ENCODE measurements at regions not wholly inside any gene's neighbourhood (a gene's known extent, or its start where the extent isn't known, plus 50 kb on each side); places are given as distances from the start of the nearest gene placed in this dataset.

DNA sequence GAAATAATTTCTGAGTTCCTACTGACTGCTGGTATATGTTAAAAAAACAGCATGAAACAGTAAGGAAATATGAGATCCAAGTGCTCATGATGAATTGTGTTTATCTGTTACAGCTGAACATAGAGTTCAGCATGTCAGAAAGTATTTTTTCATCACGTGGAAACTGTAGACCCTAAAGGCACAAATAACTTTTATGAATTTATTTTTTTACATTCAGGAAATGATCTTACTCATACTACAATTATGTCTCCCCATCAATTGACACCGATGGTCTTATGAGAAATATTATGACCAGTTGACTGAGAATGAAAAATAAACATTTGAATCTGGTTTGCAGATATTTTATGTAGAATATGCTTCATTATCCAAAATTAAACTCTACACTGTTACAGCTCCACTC, 283.1 kb upstream of the SPANXN4 start:
- DNase-seq (ENCODE audit: low read depth in 2 of 3, low spot score in 1 of 3), result no peak

DNA sequence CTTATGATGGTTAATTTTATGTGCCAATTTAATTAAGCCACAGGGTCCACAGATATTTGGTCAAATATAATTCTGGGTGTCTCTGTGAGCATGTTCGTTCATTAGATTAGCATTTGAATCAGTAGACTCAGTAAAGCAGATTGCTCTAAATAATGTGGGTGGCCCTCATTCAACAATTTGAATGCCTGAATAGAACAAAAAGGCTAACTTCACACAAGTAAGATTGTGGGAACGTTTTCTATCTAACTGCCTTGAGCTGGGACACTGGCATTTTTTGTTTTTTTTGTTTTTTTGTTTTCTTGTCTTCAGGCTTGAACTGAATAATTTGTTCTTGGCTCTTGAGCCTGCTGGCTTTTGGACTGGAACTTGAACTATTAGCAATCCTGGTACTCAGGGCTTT, 292.4 kb upstream of the SPANXN4 start:
- DNase-seq (ENCODE audit: low read depth in 2 of 3, low spot score in 1 of 3), result no peak

GRCh38 chrX:142711796-142712290, 313.9 kb upstream of the SPANXN4 start:
- no peak for DNase-seq (ENCODE audit: low read depth in 2 of 3, low spot score in 1 of 3)

GRCh38 chrX:142702749-142703148, 323.0 kb upstream of the SPANXN4 start:
- DNase-seq (ENCODE audit: low read depth in 2 of 3, low spot score in 1 of 3), result no peak

GRCh38 chrX:142688256-142688655, 337.5 kb upstream of the SPANXN4 start:
- no peak for DNase-seq (ENCODE audit: low read depth in 2 of 3, low spot score in 1 of 3)

GRCh38 chrX:142686653-142687283, 339.0 kb upstream of the SPANXN4 start:
- no peak for DNase-seq (ENCODE audit: low read depth in 2 of 3, low spot score in 1 of 3)

DNA sequence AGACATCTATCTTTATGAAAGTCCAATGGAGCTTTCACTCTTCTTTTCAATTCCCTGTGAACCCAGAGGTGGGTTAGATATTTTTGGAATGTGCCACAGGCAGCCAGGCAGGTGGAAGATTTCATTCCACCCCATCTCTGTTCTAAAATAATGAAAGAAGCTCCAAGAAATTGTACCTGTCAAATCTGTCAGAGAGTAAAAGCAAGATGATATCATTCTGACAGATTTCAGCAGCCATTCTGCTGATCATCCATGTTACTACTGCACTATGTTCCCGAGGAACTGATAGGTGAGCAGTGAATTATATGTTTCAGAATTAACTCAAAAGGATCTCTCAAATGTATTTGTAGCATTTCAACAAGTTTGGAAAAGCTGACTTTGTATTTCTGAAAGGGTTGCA, 339.5 kb upstream of the SPANXN4 start:
- DNase-seq (ENCODE audit: low read depth in 2 of 3, low spot score in 1 of 3), result no peak

DNA sequence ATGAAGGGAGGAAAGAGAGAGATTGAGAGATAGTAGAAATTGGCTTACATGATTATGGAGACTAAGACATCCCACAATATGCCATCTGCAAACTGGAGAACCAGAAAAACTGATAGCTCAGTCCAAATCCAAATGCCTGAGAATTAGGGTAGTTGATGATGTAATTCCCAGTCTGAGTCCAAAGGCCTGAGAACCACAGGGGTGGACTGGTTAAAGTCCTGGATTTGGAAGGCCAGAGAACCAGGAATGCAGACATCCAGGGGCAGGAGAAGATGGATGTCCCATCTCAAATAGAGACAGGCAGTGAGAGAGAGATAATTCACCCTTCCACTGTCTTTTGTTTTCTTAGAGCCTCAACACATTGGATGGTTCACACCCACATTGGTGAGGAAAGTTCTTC, 345.7 kb upstream of the SPANXN4 start:
- DNase-seq (ENCODE audit: low read depth in 2 of 3, low spot score in 1 of 3), result no peak

- no peak for DNase-seq (ENCODE audit: low read depth in 2 of 3, low spot score in 1 of 3)
Measured at GRCh38 chrX:142671036-142671435, 354.7 kb upstream of the SPANXN4 start.

DNA sequence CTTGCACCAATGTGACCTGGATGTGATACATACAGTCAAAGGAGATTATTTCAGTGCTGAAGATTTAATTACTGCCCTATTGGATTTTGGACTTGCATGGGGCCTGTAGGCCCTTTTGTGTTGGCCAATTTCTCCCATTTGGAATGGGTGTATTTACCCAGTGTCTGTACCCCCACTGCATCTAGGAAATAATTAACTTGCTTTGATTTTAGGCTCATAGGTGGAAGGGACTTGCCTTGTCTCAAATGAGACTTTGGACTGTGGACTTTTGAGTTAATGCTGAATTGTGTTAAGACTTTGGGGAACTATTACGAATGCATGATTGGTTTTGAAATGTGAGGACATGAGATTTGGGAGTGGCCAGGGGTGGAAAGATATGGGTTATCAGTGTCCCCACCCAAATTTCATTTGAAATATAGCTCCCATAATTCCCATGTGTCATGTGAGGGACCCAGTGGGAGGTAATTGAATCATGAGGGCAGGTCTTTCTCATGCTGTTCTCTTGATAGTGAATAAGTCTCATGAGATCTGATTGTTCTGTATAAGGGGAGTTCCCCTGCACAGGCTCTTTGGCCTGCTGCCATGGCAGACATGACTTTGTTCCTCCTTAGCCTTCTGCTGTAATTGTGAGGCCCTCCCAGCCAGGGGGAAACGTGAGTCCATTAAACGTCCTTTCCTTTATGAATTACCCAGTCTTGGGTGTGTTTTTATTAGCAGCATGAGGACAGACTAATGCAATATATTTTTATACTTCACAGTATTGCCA, 362.2 kb upstream of the SPANXN4 start:
- no peak for DNase-seq (ENCODE audit: low read depth in 2 of 3, low spot score in 1 of 3)

- DNase-seq (ENCODE audit: low read depth in 2 of 3, low spot score in 1 of 3), result no peak
Measured at GRCh38 chrX:142661696-142662095, 364.0 kb upstream of the SPANXN4 start.

GRCh38 chrX:142655507-142655906, 370.2 kb upstream of the SPANXN4 start:
- no peak for DNase-seq (ENCODE audit: low read depth in 2 of 3, low spot score in 1 of 3)

DNA sequence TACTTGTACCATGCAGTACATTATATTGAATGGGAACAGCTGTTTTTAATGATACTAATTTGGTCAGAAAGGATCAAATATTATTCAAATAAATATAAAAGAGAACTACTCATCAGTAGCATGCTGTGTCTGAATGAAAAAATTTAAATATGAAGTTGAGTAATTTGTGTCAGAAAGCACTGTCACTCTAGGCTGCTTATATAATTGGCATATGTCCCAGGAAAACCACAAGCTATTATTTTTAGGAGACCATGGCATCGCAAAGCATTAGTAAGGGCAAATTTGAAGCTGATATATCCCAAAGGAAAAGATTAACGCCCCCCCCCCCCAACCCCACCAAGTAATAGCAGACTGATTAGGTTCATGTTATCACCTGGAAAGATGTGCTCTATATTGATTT, 388.5 kb upstream of the SPANXN4 start:
- no peak for DNase-seq (ENCODE audit: low read depth in 2 of 3, low spot score in 1 of 3)

DNA sequence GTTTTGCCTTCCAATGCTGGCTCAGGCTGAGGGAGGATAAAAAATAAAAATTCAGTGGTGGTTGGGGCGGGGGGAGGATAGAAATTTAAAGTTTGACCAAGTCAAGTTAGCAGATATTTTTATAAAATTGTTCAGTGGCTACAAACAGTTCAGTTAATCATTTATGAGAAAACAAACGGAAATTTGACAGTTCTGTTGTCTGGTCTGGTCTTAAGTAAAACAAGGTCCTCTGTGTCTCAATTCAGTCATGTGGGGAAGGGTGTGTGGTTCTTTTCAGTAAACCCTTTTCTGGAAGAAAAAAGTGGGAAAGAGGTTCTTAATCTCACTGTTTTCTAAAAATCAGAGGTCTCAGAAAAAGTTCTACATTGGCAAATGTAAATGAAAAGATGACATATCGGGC, 409.1 kb upstream of the SPANXN4 start:
- no peak for DNase-seq (ENCODE audit: low read depth in 2 of 3, low spot score in 1 of 3)

GRCh38 chrX:142613403-142613802, 408.3 kb upstream of the MAGEC2 start:
- DNase-seq (ENCODE audit: low read depth in 2 of 3, low spot score in 1 of 3), result no peak

DNA sequence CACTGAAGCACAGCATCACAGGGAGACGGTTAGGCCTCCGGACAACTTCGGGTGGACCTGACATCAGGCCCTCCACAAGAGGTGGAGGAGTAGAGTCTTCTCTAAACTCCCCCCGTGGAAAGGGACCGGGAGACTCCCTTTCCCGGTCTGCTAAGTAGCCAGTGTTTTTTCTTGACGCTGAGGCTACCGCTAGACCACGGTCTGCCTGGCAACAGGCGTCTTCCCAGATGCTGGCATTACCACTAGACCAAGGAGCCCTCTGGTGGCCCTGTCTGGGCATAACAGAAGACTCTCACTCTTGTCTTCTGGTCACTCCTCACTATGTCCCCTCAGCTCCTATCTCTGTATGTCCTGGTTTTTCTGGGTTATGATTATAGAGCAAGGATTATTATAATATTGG, 401.5 kb upstream of the MAGEC2 start:
- peak in 1 of 3 donors; percentile 0 for DNase-seq (ENCODE audit: low read depth in 2 of 3, low spot score in 1 of 3)

GRCh38 chrX:142601792-142602191, 396.7 kb upstream of the MAGEC2 start:
- no peak for DNase-seq (ENCODE audit: low read depth in 2 of 3, low spot score in 1 of 3)

DNA sequence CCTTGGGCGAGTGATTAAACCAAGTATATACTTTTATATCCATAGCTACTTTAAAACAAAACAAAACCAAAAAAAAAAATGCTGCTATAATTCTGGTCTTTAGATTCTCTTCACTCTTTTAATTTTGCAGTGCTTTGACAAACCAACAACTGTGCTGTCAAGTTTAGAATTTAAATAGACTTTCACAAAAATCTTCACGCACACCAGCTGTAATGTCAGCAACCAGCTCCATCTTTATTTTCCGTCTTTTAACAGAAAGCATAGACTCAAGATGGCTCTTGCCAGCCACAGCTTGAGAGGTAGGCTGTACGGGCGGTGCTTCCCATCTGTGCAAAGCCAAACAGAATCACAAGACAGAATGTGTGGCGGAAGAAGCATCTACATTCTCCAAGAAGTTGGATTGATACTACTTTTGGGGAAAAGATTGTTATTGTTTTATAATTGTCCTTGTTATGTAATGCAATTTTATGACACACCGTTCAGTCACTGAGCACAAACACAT, 388.3 kb upstream of the MAGEC2 start:
- no peak for DNase-seq (ENCODE audit: low read depth in 2 of 3, low spot score in 1 of 3)

DNA sequence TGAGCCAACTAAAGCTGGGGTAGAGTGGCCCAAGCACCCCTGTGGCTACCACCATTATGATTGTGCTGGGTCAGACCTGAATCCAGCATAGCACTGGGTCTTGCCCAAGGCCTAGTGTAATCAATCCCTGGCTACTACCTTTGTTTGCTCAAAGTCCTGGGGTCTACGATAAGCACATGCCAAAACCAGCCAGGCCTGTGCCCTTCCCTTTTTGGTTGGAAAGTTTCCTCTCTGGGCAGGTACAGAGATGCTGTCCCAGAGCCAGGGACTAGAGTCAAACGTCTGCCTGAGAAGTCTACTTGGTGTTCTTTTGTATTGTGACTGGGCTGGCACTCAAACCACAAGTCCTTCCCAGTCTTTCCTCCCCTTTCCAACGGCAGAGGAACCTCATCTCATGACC, 371.5 kb upstream of the MAGEC2 start:
- DNase-seq (ENCODE audit: low read depth in 2 of 3, low spot score in 1 of 3), result no peak

GRCh38 chrX:142549923-142550322, 344.8 kb upstream of the MAGEC2 start:
- no peak for DNase-seq (ENCODE audit: low read depth in 2 of 3, low spot score in 1 of 3)

- DNase-seq (ENCODE audit: low read depth in 2 of 3, low spot score in 1 of 3), result no peak
Measured at GRCh38 chrX:142505839-142506238, 300.7 kb upstream of the MAGEC2 start.

GRCh38 chrX:142503967-142504643, 299.0 kb upstream of the MAGEC2 start:
- DNase-seq (ENCODE audit: low read depth in 2 of 3, low spot score in 1 of 3), result no peak

Measured in stimulated activated CD4-positive, alpha-beta T cell treated with anti-CD3 and anti-CD28 coated beads, Interleukin-12 subunit alpha, Interleukin-12 subunit beta, amount 100 ng/mL, for 48 hours (primary cell).